C1 segment of cervical spinal cord (tissue), 14 donors: ENCODE measurements at regions not wholly inside any gene's neighbourhood (a gene's known extent, or its start where the extent isn't known, plus 50 kb on each side); places are given as distances from the start of the nearest gene placed in this dataset.
"Not testable (repeated sequence)": the region's sequence is repeated elsewhere in the genome, so short reads cannot be mapped to it uniquely, and the experiment has no call there.

Source experiments
- DNase-seq, 14 donors: peaks; one replicate each; lab custom pipeline; 2025; lab: John Stamatoyannopoulos, UW

- DNase-seq = not testable (repeated sequence)
Measured at GRCh38 chr1:146883190-146883589, 54.9 kb upstream of the NBPF12 start.

GRCh38 chr1:146881096-146881495, 57.0 kb upstream of the NBPF12 start:
- DNase-seq = not testable (repeated sequence)

GRCh38 chr1:146863799-146864319, 74.3 kb upstream of the NBPF12 start:
- DNase-seq = not testable (repeated sequence)

GRCh38 chr1:146853147-146853546, 85.0 kb upstream of the NBPF12 start:
- not testable (repeated sequence) for DNase-seq

GRCh38 chr1:146850352-146850889, 87.7 kb upstream of the NBPF12 start:
- peak in 1 of 14 donors; percentile 0 for DNase-seq

GRCh38 chr1:146838725-146839124, 99.4 kb upstream of the NBPF12 start:
- not testable (repeated sequence) for DNase-seq

- not testable (repeated sequence) for DNase-seq
Measured at GRCh38 chr1:146826957-146827356, 111.2 kb upstream of the NBPF12 start.

GRCh38 chr1:146794236-146794635, 143.9 kb upstream of the NBPF12 start:
- not testable (repeated sequence) for DNase-seq

- peak in 1 of 14 donors; percentile 3 for DNase-seq
Measured at GRCh38 chr1:146792725-146793124, 145.4 kb upstream of the NBPF12 start.

GRCh38 chr1:146784212-146784940, 153.7 kb upstream of the NBPF12 start:
- not testable (repeated sequence) for DNase-seq

GRCh38 chr1:146781235-146781634, 156.9 kb upstream of the NBPF12 start:
- DNase-seq = not testable (repeated sequence)

GRCh38 chr1:146777826-146778602, 160.1 kb upstream of the NBPF12 start:
- DNase-seq = peak in 1 of 14 donors; percentile 28

GRCh38 chr1:146774988-146775387, 163.1 kb upstream of the NBPF12 start:
- DNase-seq = not testable (repeated sequence)

- DNase-seq = not testable (repeated sequence)
Measured at GRCh38 chr1:146774271-146774670, 163.9 kb upstream of the NBPF12 start.

- not testable (repeated sequence) for DNase-seq
Measured at GRCh38 chr1:146771409-146771808, 166.7 kb upstream of the NBPF12 start.

GRCh38 chr1:146770998-146771397, 167.1 kb upstream of the NBPF12 start:
- DNase-seq = not testable (repeated sequence)

- not testable (repeated sequence) for DNase-seq
Measured at GRCh38 chr1:146763234-146763633, 174.9 kb upstream of the NBPF12 start.

GRCh38 chr1:146756858-146757257, 181.3 kb upstream of the NBPF12 start:
- DNase-seq = not testable (repeated sequence)

GRCh38 chr1:146748686-146749085, 189.4 kb upstream of the NBPF12 start:
- DNase-seq = not testable (repeated sequence)

GRCh38 chr1:146731981-146732680, 206.0 kb upstream of the NBPF12 start:
- not testable (repeated sequence) for DNase-seq

- DNase-seq = not testable (repeated sequence)
Measured at GRCh38 chr1:146729642-146730344, 208.3 kb upstream of the NBPF12 start.
